ENCODE measurements at regions not wholly inside any gene's neighbourhood (a gene's known extent, or its start where the extent isn't known, plus 50 kb on each side); places are given as distances from the start of the nearest gene placed in this dataset.

DNA sequence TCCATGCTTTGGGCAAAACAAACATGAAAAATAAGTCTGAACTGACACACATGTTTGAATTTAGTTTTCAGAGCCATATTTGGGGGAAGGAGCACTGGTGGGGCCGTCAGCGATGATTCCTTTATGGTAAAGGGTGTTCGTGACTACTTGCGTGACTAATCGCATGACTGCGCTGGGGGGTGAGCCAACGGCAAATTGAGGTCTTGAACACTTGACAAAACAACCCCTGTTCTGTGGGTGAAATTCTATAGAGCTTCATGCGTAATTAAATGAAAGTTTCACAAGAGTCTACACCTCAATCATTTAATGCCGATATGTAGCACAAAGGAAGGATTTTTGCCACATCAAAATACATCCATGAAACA is 127.5 kb upstream of the CYP1B1 start:
- TF ChIP-seq, protein P1, sequence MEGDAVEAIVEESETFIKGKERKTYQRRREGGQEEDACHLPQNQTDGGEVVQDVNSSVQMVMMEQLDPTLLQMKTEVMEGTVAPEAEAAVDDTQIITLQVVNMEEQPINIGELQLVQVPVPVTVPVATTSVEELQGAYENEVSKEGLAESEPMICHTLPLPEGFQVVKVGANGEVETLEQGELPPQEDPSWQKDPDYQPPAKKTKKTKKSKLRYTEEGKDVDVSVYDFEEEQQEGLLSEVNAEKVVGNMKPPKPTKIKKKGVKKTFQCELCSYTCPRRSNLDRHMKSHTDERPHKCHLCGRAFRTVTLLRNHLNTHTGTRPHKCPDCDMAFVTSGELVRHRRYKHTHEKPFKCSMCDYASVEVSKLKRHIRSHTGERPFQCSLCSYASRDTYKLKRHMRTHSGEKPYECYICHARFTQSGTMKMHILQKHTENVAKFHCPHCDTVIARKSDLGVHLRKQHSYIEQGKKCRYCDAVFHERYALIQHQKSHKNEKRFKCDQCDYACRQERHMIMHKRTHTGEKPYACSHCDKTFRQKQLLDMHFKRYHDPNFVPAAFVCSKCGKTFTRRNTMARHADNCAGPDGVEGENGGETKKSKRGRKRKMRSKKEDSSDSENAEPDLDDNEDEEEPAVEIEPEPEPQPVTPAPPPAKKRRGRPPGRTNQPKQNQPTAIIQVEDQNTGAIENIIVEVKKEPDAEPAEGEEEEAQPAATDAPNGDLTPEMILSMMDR (IDR thresholded peaks at IDR 0.05) = no peak
- no peak for TF ChIP-seq POLR2AphosphoS5 (IDR thresholded peaks at IDR 0.05)
- no peak for TF ChIP-seq POLR2A (IDR thresholded peaks at IDR 0.05)

All from suprapubic skin (tissue), 4 donors.